Transverse colon (tissue), 4 donors: ENCODE measurements at regions not wholly inside any gene's neighbourhood (a gene's known extent, or its start where the extent isn't known, plus 50 kb on each side); places are given as distances from the start of the nearest gene placed in this dataset.

ENCODE experiments used
- DNase-seq: peaks from one replicate; pipeline ENCODE4 v3.0.0-alpha.2; 2019
- H3K27ac ChIP-seq, 4 donors: fragments of 200-600 bp; sonication (generic); 2 replicates each; pipeline ENCODE4 v1.5.1; 2016 to 2018; ENCODE audit warnings: inconsistent platforms in 4 of 4
- H3K27me3 ChIP-seq: fragments of 200-600 bp; sonication (generic); 2 replicates; pipeline ENCODE4 v1.5.1; 2017; ENCODE audit warnings: inconsistent platforms
- H3K36me3 ChIP-seq, 4 donors: fragments of 200-600 bp; sonication (generic); 2 replicates each; pipeline ENCODE4 v1.5.1; 2017 to 2019; ENCODE audit warnings: inconsistent platforms in 4 of 4
- H3K4me1 ChIP-seq, 4 donors: fragments of 200-600 bp; sonication (generic); 2 replicates each; pipeline ENCODE4 v1.5.1; 2017 to 2020; ENCODE audit warnings: inconsistent platforms in 4 of 4
- H3K4me3 ChIP-seq, 4 donors: fragments of 200-600 bp; sonication (generic); 1 replicate in 1 of 4; 2 replicates in 3 of 4; pipeline versions ENCODE4 v1.5.1 to v1.6.1; 2017 to 2019; ENCODE audit warnings: inconsistent platforms in 4 of 4
- H3K9me3 ChIP-seq, 2 donors: fragments of 200-600 bp; sonication (generic); 2 replicates each; pipeline ENCODE4 v1.5.1; 2017 to 2019; ENCODE audit warnings: inconsistent platforms in 2 of 2
- EP300 ChIP-seq: sonication (generic); formaldehyde crosslinking; IDR thresholded peaks from one replicate; pipeline ENCODE4 v1.6.1; 2017; ENCODE audit warnings: antibody characterized with exemption, low read depth
- POLR2A ChIP-seq: fragments of 450-650 bp; IDR thresholded peaks from one replicate; pipeline ENCODE4 v1.6.1; 2016; ENCODE audit warnings: antibody characterized with exemption, mild to moderate bottlenecking, moderate library complexity
- POLR2AphosphoS5 ChIP-seq, 3 donors: sonication (generic); formaldehyde crosslinking; IDR thresholded peaks; one replicate each; pipeline ENCODE4 v1.6.1; 2016; ENCODE audit warnings: antibody characterized with exemption in 3 of 3
- WGBS, 2 donors: methylation state at CpG; one replicate each; pipeline ENCODE4 v1.1.5; 2018; ENCODE audit warnings: low coverage in 1 of 2; 5-methylcytosine and 5-hydroxymethylcytosine counted together
- in situ Hi-C, 4 donors: fragments of 200-750 bp; cut with MboI; loops; one replicate each; pipeline versions ENCODE4 v1.15.0 to v1.15.1; 2017; ENCODE audit warnings: low sequenced_read_pairs in 3 of 4, low pct_ligation_motif_present in 1 of 4, low pct_unique_long_range_greater_than_20kb in 1 of 4
- intact Hi-C: fragments of 100-400 bp; cut with DNase I; formaldehyde crosslinking; loops from one replicate; pipeline ENCODE4 v1.15.1; 2023; ENCODE audit warnings: low total_unique reads
- TF ChIP-seq, protein P1 (sequence below), 5 experiments: fragments of 200-600 bp in 3 of 5; fragments of 450-650 bp in 2 of 5; sonication (generic) in 3 of 5; IDR thresholded peaks; 1 replicate in 2 of 5; 2 replicates in 3 of 5; pipeline ENCODE4 v1.5.1; 2016 to 2017; ENCODE audit warnings: antibody characterized with exemption in 5 of 5, inconsistent platforms in 3 of 5, mild to moderate bottlenecking in 2 of 5, moderate library complexity in 1 of 5

DNA sequence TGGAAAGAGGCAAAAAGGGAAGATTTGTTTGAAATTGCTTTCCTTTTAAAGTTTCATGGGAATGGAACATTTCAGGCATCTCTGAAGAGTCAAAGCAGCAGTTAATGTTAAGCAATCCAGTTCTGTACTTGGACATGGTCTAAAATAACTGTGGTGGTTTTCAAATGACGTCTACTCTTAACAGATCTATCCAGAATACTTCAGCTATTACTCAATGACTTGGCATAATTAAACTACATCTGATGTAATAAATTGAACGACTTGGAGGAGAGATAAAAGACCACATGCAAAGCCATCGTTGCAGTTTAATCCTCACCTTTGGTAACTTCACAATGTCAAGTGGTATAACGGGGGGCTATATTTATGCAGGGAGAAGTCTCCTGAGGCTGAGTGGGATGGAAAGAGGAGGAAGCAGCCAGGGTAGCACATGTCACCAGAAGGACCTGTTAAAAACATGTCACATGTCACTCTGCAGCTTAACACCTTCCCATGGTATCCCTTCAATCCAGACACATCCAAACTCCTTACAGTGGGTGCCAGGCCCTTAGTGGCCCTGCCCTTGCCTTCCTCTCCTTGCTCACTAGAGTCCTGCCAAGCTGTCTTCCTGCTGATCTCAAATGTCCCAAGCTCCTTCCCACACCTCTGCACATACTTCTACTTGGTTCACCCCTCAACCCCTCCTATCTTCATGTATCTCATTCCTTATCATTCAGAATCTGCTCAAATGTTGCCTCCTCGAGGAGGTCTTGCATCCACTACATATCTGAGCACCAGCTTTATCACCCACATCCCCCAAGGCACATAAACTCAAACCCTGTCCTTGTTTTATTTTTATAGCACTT, 327.8 kb downstream of the SUCLA2 start:
- WGBS, 2 donors, result 38 to 39% methylated on average over 5 of the region's 5 CpGs
- intact Hi-C loops, result no loop called here
- Histone ChIP-seq H3K4me3 (no peak overlapping the region), H3K27me3 (no peaks in the 10 kb centered on the region), H3K9me3 (no peaks in the 10 kb centered on the region), H3K36me3 (no peaks in the 10 kb centered on the region), H3K27ac (peak overlapping the region in 3 of 4 donors; percentile 36 to 62 (median 39)), H3K4me1 (no peaks in the 10 kb centered on the region)
- no peak for DNase-seq
- TF ChIP-seq, protein P1, sequence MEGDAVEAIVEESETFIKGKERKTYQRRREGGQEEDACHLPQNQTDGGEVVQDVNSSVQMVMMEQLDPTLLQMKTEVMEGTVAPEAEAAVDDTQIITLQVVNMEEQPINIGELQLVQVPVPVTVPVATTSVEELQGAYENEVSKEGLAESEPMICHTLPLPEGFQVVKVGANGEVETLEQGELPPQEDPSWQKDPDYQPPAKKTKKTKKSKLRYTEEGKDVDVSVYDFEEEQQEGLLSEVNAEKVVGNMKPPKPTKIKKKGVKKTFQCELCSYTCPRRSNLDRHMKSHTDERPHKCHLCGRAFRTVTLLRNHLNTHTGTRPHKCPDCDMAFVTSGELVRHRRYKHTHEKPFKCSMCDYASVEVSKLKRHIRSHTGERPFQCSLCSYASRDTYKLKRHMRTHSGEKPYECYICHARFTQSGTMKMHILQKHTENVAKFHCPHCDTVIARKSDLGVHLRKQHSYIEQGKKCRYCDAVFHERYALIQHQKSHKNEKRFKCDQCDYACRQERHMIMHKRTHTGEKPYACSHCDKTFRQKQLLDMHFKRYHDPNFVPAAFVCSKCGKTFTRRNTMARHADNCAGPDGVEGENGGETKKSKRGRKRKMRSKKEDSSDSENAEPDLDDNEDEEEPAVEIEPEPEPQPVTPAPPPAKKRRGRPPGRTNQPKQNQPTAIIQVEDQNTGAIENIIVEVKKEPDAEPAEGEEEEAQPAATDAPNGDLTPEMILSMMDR (IDR thresholded peaks at IDR 0.05), result no peak
- TF ChIP-seq POLR2AphosphoS5 (IDR thresholded peaks at IDR 0.05), result peak in 2 of 3 donors; percentile 26 to 42
- in situ Hi-C loops, result no loop called here

DNA sequence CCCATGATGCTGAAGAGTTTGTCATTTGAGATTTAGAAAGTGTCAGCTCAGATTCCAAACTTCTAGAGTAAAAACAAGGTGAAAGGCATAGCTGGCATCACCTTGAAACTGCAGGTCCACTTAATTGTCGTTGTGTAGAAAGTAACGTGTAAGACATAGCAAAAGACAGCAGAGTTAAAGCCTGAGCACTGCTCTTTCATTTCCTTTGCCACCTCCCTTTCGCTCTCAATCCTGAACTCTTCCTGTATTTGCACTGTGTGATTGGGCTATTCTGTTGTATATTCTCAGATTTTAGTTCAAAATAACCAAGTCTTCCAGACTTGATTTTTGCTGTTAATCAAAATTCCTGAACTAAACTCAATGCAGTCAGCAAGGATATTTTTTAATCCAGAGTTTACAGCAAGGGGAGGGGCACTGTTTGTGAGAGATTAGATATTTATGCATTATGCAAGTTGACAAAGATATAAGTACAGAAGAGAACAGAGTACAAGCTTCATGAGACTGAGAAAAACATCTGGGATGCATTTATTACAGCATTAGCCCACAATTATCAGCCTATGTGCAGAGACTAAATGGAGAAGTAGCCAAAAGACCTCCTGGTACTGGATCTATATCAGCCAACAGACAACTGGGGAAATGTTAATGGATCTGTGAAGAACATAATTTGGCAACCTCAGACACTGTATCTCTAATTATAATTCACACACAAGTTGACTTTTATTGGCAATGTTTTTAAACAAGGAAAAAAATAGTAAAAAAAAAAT, 328.6 kb downstream of the SUCLA2 start:
- intact Hi-C loops, result no loop called here
- Histone ChIP-seq H3K9me3 (no peaks in the 10 kb centered on the region), H3K4me1 (no peaks in the 10 kb centered on the region), H3K27me3 (no peaks in the 10 kb centered on the region), H3K27ac (peak overlapping the region in 3 of 4 donors; percentile 36 to 62 (median 39)), H3K36me3 (no peaks in the 10 kb centered on the region), H3K4me3 (no peak overlapping the region)
- 64 to 76% methylated on average over 3 of the region's 3 CpGs for WGBS, 2 donors
- in situ Hi-C loops, result no loop called here
- no peak for DNase-seq
- TF ChIP-seq EP300, result no peak
- TF ChIP-seq POLR2A, result no peak
- TF ChIP-seq, protein P1 (IDR thresholded peaks at IDR 0.05), result no peak
- no peak for TF ChIP-seq POLR2AphosphoS5 (IDR thresholded peaks at IDR 0.05)

DNA sequence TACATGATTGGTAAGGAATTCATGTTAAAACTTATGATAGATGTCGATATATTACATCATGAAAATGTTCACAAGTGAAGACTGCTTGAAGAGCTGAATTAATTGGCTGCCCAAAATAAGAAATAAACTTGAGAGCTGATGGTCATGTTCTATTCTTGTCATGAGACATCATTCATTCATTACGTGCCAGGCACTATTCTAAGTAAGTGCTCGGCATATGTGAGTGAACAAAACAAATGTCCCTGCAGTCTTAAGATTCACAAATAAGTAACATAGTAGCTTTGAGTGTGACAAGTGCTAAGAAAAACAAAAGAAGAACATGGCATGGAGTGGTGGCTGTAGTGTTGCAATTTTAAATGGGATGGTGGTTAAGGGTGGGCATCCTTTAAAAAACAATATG, 329.3 kb downstream of the SUCLA2 start:
- no peaks in the 10 kb centered on the region for H3K9me3 ChIP-seq
- no peaks in the 10 kb centered on the region for H3K27me3 ChIP-seq
- no peaks in the 10 kb centered on the region for H3K4me1 ChIP-seq
- 68 to 80% methylated on average over 2 to 3 of the region's 3 CpGs for WGBS, 2 donors
- in situ Hi-C loops, result no loop called here
- H3K36me3 ChIP-seq, result no peaks in the 10 kb centered on the region
- TF ChIP-seq EP300, result no peak
- TF ChIP-seq POLR2A, result no peak
- TF ChIP-seq, protein P1 (IDR thresholded peaks at IDR 0.05), result no peak
- TF ChIP-seq POLR2AphosphoS5 (IDR thresholded peaks at IDR 0.05), result no peak
- no peak overlapping the region for H3K4me3 ChIP-seq
- DNase-seq, result no peak
- no peak overlapping the region for H3K27ac ChIP-seq
- intact Hi-C loops, result no loop called here

DNA sequence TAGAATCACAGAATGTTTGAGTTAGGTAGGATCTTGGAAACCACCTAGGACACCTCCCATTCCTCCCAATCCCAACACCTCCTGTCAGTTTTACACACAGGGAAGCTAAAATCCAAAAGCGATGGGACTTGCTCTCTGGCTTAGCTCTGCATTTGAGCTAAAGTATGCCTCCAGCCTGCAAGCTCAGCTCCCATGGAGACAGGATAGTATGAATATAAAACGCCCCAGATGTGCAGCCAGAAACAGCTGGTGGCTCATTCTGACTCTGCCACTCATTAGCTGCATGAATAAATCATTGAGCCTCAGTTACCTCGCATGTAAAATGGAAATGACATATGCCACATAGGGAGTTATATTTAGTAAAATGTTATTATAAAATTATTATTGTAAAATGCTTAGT, 336.0 kb downstream of the SUCLA2 start:
- H3K4me3 ChIP-seq, result no peak overlapping the region
- H3K9me3 ChIP-seq, result no peaks in the 10 kb centered on the region
- H3K36me3 ChIP-seq, result no peaks in the 10 kb centered on the region
- in situ Hi-C loops, result no loop called here
- no peaks in the 10 kb centered on the region for H3K27me3 ChIP-seq
- TF ChIP-seq POLR2A, result no peak
- no peak for TF ChIP-seq EP300
- no peak for TF ChIP-seq POLR2AphosphoS5 (IDR thresholded peaks at IDR 0.05)
- TF ChIP-seq, protein P1 (IDR thresholded peaks at IDR 0.05), result no peak
- H3K4me1 ChIP-seq, result no peaks in the 10 kb centered on the region
- H3K27ac ChIP-seq, result no peak overlapping the region
- intact Hi-C loops, result no loop called here
- no peak for DNase-seq
- 0 to 74% methylated on average over 1 to 3 of the region's 3 CpGs for WGBS, 2 donors
